CD4-positive, CD25-positive, alpha-beta regulatory T cell (primary cell): ENCODE measurements at regions not wholly inside any gene's neighbourhood (a gene's known extent, or its start where the extent isn't known, plus 50 kb on each side); places are given as distances from the start of the nearest gene placed in this dataset.

Experiments
- ATAC-seq, 2 donors: fragments of 150-1000 bp; cut with Tn5 transposase; one replicate each; pipeline ENCODE4 v1.10.0; 2021; ENCODE audit warnings: low read depth in 2 of 2, moderate number of reproducible peaks in 2 of 2, moderate library complexity in 1 of 2
- DNase-seq, 3 donors: peaks; one replicate each; pipeline versions ENCODE4 v3.0.0 to v3.0.0-alpha.2; 2012 to 2022; ENCODE audit warnings: mixed read lengths in 1 of 3
- H3K27ac ChIP-seq: one replicate; pipeline ENCODE4 v1.7.0; 2013; ENCODE audit warnings: mild to moderate bottlenecking, low read length; ENCODE audit not compliant: insufficient read depth, poor library complexity, severe bottlenecking
- H3K27me3 ChIP-seq: one replicate; pipeline ENCODE4 v1.7.0; 2013; ENCODE audit warnings: low read length; ENCODE audit not compliant: control insufficient read depth, insufficient read depth
- H3K36me3 ChIP-seq: one replicate; pipeline ENCODE4 v1.7.0; 2013; ENCODE audit warnings: mild to moderate bottlenecking, low read length, moderate library complexity; ENCODE audit not compliant: control insufficient read depth, insufficient read depth
- H3K4me1 ChIP-seq: 2 replicates; pipeline ENCODE4 v1.7.0; 2013; ENCODE audit warnings: mild to moderate bottlenecking, low read length; ENCODE audit not compliant: insufficient read depth, control insufficient read depth, poor library complexity, severe bottlenecking
- H3K4me3 ChIP-seq: one replicate; pipeline ENCODE4 v1.7.0; 2013; ENCODE audit warnings: low read depth, mild to moderate bottlenecking, low read length, moderate library complexity
- H3K9me3 ChIP-seq, 2 experiments: 1 replicate in 1 of 2; 2 replicates in 1 of 2; pipeline ENCODE4 v1.7.0; 2013; ENCODE audit warnings: low read length in 2 of 2, mild to moderate bottlenecking in 1 of 2, moderate library complexity in 1 of 2; ENCODE audit not compliant: control insufficient read depth in 2 of 2
- H3K27ac Mint-ChIP-seq, 3 donors: one replicate each; pipeline ENCODE4 v1.8.0; 2020 to 2022; ENCODE audit warnings: mild to moderate bottlenecking in 3 of 3, mixed read lengths in 3 of 3, moderate library complexity in 2 of 3
- H3K27me3 Mint-ChIP-seq: one replicate; pipeline ENCODE4 v1.8.0; 2022; ENCODE audit warnings: mild to moderate bottlenecking, mixed read lengths
- H3K36me3 Mint-ChIP-seq: one replicate; pipeline ENCODE4 v1.8.0; 2020; ENCODE audit warnings: mixed read lengths
- H3K4me1 Mint-ChIP-seq, 4 donors: one replicate each; pipeline ENCODE4 v1.8.0; 2020 to 2022; ENCODE audit warnings: mixed read lengths in 4 of 4, mild to moderate bottlenecking in 1 of 4
- H3K4me3 Mint-ChIP-seq, 4 donors: one replicate each; pipeline ENCODE4 v1.8.0; 2020 to 2022; ENCODE audit warnings: mild to moderate bottlenecking in 4 of 4, mixed read lengths in 4 of 4, moderate library complexity in 3 of 4
- H3K9me3 Mint-ChIP-seq, 7 donors: one replicate each; pipeline ENCODE4 v1.8.0; 2020 to 2022; ENCODE audit warnings: mixed read lengths in 7 of 7, mild to moderate bottlenecking in 3 of 7, moderate library complexity in 2 of 7

DNA sequence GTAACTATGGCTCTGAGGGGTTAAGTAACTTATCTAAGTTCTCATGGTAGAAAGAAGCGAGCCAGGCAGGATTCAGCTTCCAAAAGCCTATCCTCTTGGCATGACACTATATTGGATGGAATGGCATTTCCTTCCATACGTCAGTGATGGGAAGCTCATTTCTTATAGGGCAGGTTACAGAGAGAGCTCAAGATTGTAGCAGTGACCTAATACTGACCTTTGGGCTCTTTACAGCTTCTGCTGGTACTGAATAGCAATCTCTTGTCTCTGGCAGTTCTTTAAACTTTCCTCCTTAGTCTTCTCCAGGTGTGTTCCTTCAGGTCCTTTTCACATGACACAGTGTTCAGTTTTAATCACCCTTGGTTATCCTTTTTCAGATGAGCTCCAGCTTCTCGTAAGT, 133.0 kb downstream of the HRH4 start:
- Histone ChIP-seq H3K27me3 (peaks cover 2% of the 10 kb centered on the region), H3K9me3 (no peaks in the 10 kb centered on the region), H3K4me1 (no peaks in the 10 kb centered on the region), H3K27ac (no peak overlapping the region), H3K36me3 (no peaks in the 10 kb centered on the region), H3K4me3 (no peak overlapping the region)
- no peak overlapping the region for H3K4me3 Mint-ChIP-seq
- H3K4me1 Mint-ChIP-seq, result no peaks in the 10 kb centered on the region
- H3K36me3 Mint-ChIP-seq, result no peaks in the 10 kb centered on the region
- peaks cover 9% of the 10 kb centered on the region for H3K27me3 Mint-ChIP-seq
- no peak overlapping the region for H3K27ac Mint-ChIP-seq
- DNase-seq (no peak), ATAC-seq (no peak)
- peaks cover 0 to 8% (median 2%) of the 10 kb centered on the region in 7 donors for H3K9me3 Mint-ChIP-seq

DNA sequence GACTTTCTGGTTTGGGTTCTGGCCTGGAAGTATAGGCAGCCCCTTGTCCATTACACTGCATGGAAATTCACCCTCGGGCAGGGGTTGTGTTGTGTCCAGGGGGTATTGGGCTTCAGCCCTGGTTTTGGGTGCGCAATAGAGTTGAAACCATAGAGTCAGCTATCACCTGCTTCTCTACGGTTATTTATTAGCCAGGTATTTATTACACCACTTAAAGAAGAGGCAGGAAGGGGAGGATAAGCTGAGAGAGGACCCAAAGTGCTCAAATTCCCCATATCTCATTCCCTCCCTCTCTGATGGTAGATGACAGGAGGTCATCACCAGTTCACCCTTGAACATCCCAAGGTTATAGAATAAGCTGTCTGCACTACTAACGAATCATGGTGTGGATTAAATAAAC, 133.4 kb downstream of the HRH4 start:
- Histone ChIP-seq H3K4me3 (no peak overlapping the region), H3K36me3 (no peaks in the 10 kb centered on the region), H3K4me1 (no peaks in the 10 kb centered on the region), H3K9me3 (no peaks in the 10 kb centered on the region), H3K27me3 (peaks cover 2% of the 10 kb centered on the region), H3K27ac (no peak overlapping the region)
- H3K27me3 Mint-ChIP-seq, result peaks cover 9% of the 10 kb centered on the region
- H3K4me3 Mint-ChIP-seq, result no peak overlapping the region
- no peaks in the 10 kb centered on the region for H3K36me3 Mint-ChIP-seq
- no peaks in the 10 kb centered on the region for H3K4me1 Mint-ChIP-seq
- no peak overlapping the region for H3K27ac Mint-ChIP-seq
- ATAC-seq (no peak), DNase-seq (no peak)
- peaks cover 0 to 5% (median 2%) of the 10 kb centered on the region in 7 donors for H3K9me3 Mint-ChIP-seq

DNA sequence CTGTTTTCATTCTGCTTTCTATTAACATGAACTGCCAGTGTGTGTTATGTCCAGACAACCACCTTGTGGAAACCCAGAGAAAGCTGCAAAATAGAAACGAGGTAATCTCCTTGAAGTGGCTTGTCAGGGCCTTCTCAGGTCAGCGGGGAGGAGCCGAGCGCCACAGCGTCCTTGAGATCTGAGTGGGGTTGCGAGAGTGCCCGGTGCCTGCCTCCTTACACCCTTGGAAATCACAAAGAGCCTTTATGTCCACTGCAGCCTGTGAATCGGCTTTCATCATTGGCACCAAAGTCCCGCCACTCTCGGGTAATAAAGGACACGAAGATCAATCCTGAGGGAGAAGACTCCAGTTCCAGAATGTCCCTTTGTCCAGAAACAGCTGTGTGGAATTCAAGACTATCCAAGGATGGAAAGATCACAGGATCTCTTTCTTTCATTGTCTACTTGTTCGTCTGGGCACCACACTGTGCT, 135.2 kb downstream of the HRH4 start:
- H3K4me1 Mint-ChIP-seq, result no peaks in the 10 kb centered on the region
- no peaks in the 10 kb centered on the region for H3K4me1 ChIP-seq

DNA sequence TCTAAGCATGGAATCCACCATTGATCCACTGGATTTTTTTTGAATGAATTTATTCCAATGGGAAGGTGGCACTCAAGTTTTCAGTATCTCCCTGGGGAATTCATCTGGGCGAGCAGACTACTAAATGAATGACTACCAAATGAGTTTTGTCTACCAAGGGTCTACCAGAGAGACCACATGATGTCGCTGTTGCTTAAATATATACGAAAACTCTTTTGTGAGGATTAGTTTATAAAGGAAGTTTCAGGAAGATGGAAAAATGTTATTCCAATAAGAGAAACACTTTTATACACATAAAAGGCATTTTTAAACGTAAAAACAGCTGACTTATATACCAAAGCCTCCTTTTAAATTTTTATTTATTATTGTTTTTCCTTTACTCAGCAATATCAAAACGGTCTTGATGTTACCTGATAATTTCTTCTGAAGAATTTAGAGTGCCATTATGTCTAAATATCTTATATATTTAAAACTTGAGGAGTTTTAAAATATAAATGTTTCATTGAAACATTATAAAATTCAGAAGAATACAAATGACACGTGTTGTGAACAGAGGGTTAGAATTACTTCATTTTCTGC, 139.7 kb downstream of the HRH4 start:
- no peaks in the 10 kb centered on the region for H3K4me1 ChIP-seq
- ATAC-seq (no peak), DNase-seq (peak in 1 of 3 donors; percentile 28)
- no peaks in the 10 kb centered on the region for H3K4me1 Mint-ChIP-seq
- no peaks in the 10 kb centered on the region for H3K36me3 Mint-ChIP-seq
- no peak overlapping the region for H3K27ac ChIP-seq
- peaks cover 13% of the 10 kb centered on the region for H3K27me3 Mint-ChIP-seq
- H3K27me3 ChIP-seq, result peaks cover 5% of the 10 kb centered on the region
- H3K36me3 ChIP-seq, result no peaks in the 10 kb centered on the region
- H3K4me3 ChIP-seq, result no peak overlapping the region
- H3K27ac Mint-ChIP-seq, result no peak overlapping the region
- H3K9me3 Mint-ChIP-seq, result no peaks in the 10 kb centered on the region
- no peak overlapping the region for H3K4me3 Mint-ChIP-seq
- H3K9me3 ChIP-seq, result no peaks in the 10 kb centered on the region

More for the DNA sequence above, 135.2 kb downstream of the HRH4 start:
- no peak overlapping the region for H3K27ac ChIP-seq
- Mint-ChIP-seq H3K27ac (no peak overlapping the region), H3K27me3 (peaks cover 9% of the 10 kb centered on the region), H3K9me3 (peaks cover 0 to 2% (median 0%) of the 10 kb centered on the region in 7 donors), H3K36me3 (no peaks in the 10 kb centered on the region), H3K4me3 (no peak overlapping the region)
- H3K36me3 ChIP-seq, result no peaks in the 10 kb centered on the region
- no peaks in the 10 kb centered on the region for H3K9me3 ChIP-seq
- H3K27me3 ChIP-seq, result peaks cover 2% of the 10 kb centered on the region
- H3K4me3 ChIP-seq, result no peak overlapping the region
- ATAC-seq (no peak), DNase-seq (no peak)

DNA sequence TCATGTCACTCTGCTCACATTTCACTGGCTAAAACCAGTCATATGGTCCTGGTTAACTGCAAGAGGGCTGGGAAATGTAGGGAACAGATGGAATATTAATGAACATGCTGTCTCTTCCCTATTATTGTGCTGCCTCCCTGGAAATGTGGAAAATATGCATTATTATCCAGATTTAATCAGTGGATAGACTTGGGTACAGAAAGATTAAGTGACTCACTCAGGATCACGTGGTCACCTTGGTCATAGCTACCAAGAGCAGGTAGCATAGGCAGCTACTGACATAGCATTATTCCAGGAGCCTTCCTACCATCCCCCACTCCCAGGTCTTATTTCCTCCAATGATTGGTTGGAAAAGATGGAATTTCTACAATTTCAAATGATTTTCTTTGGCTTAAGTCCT, 141.1 kb downstream of the HRH4 start:
- Histone ChIP-seq H3K27ac (no peak overlapping the region), H3K27me3 (peaks cover 5% of the 10 kb centered on the region), H3K36me3 (no peaks in the 10 kb centered on the region), H3K4me3 (no peak overlapping the region), H3K9me3 (no peaks in the 10 kb centered on the region), H3K4me1 (no peaks in the 10 kb centered on the region)
- H3K4me1 Mint-ChIP-seq, result no peaks in the 10 kb centered on the region
- no peaks in the 10 kb centered on the region for H3K36me3 Mint-ChIP-seq
- H3K9me3 Mint-ChIP-seq, result no peaks in the 10 kb centered on the region
- H3K27me3 Mint-ChIP-seq, result peaks cover 9% of the 10 kb centered on the region
- no peak overlapping the region for H3K27ac Mint-ChIP-seq
- DNase-seq (no peak), ATAC-seq (no peak)
- no peak overlapping the region for H3K4me3 Mint-ChIP-seq

DNA sequence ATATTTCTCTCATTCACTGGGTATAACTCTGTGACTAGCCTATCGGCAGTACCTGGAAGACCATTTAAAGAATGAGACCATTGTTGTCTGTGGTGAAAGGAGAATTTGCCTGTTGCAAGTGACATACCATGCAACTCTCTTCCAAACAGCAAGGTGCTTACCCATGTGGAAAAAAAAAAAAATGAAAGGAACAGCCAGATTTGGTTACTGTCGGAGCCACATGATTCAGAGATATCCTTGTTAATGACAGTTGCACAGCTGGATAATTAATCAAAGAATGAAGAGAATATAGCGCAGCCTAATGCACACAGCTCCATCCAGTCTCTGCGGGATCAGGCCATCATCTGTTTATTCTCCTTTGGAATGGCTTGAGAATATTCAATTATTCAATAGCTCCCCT, 141.8 kb downstream of the HRH4 start:
- DNase-seq (no peak), ATAC-seq (no peak)
- Mint-ChIP-seq H3K9me3 (no peaks in the 10 kb centered on the region), H3K36me3 (no peaks in the 10 kb centered on the region), H3K4me3 (no peak overlapping the region), H3K4me1 (no peaks in the 10 kb centered on the region), H3K27me3 (peaks cover 4% of the 10 kb centered on the region), H3K27ac (no peak overlapping the region)
- no peaks in the 10 kb centered on the region for H3K4me1 ChIP-seq
- H3K27me3 ChIP-seq, result peaks cover 5% of the 10 kb centered on the region
- H3K36me3 ChIP-seq, result no peaks in the 10 kb centered on the region
- H3K27ac ChIP-seq, result no peak overlapping the region
- H3K4me3 ChIP-seq, result no peak overlapping the region
- no peaks in the 10 kb centered on the region for H3K9me3 ChIP-seq

DNA sequence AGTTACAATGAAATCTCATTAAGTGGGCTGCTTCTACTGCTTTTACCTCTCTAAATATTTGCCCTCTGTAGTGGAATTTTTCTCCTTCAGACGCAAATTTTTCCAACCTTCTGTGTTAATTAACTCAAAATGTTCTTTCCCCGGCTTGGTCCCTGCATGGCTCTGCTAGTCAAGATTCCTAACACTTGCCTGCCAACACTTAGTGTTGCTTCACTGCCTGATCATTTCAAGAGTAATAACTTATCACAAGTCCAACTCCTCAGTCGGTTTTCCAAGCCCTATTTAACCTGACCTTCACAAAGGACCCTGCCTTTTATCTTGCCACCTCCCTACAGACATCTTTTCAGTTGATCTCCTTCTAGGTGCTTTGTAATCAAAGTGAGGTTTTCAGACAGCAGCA, 142.7 kb downstream of the HRH4 start:
- Histone ChIP-seq H3K27ac (no peak overlapping the region), H3K4me1 (no peaks in the 10 kb centered on the region), H3K9me3 (no peaks in the 10 kb centered on the region), H3K36me3 (no peaks in the 10 kb centered on the region), H3K4me3 (no peak overlapping the region), H3K27me3 (peaks cover 5% of the 10 kb centered on the region)
- Mint-ChIP-seq H3K27ac (no peak overlapping the region), H3K4me1 (no peaks in the 10 kb centered on the region), H3K9me3 (no peaks in the 10 kb centered on the region), H3K4me3 (no peak overlapping the region), H3K27me3 (peaks cover 4% of the 10 kb centered on the region), H3K36me3 (no peaks in the 10 kb centered on the region)
- no peak for ATAC-seq
- DNase-seq, result no peak

DNA sequence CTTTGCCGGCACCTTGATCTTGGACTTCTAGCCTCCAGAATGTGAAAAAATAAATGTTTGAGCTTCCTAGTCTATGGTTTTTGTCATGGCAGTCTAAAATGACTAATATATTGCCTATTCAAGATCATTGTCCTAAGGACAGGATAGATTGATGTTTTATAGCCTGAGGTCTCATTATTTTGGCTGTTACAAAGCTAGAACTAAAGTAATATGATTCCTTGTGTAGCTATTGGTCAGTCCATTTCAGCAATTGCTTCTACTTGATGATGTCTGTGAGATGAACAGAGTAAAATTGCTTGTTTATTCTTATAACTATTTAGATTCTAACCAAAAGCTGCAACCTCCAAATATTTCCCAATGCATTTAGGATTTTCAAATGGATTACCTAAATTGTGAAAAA, 145.0 kb downstream of the HRH4 start:
- no peaks in the 10 kb centered on the region for H3K9me3 Mint-ChIP-seq
- Histone ChIP-seq H3K9me3 (no peaks in the 10 kb centered on the region), H3K27me3 (peaks cover 5% of the 10 kb centered on the region), H3K4me3 (no peak overlapping the region), H3K36me3 (no peaks in the 10 kb centered on the region), H3K27ac (no peak overlapping the region), H3K4me1 (no peaks in the 10 kb centered on the region)
- no peak for ATAC-seq
- H3K27me3 Mint-ChIP-seq, result peaks cover 9% of the 10 kb centered on the region
- no peak overlapping the region for H3K4me3 Mint-ChIP-seq
- H3K4me1 Mint-ChIP-seq, result no peaks in the 10 kb centered on the region
- no peaks in the 10 kb centered on the region for H3K36me3 Mint-ChIP-seq
- no peak overlapping the region for H3K27ac Mint-ChIP-seq
- DNase-seq, result no peak
